Heart left ventricle (tissue), 13 donors: ENCODE measurements at regions not wholly inside any gene's neighbourhood (a gene's known extent, or its start where the extent isn't known, plus 50 kb on each side); places are given as distances from the start of the nearest gene placed in this dataset.

Source experiments
- POLR2A ChIP-seq, 2 donors: fragments of 450-650 bp; IDR thresholded peaks; one replicate each; pipeline ENCODE4 v1.6.1; 2017; ENCODE audit warnings: antibody characterized with exemption in 2 of 2, mild to moderate bottlenecking in 2 of 2, moderate library complexity in 2 of 2
- TF ChIP-seq, protein P1 (sequence below), 12 donors: fragments of 200-600 bp; sonication (generic) in 4 of 12; IDR thresholded peaks; one replicate each; pipeline versions ENCODE4 v1.5.0 to v1.8.0; 2018 to 2022; ENCODE audit warnings: antibody characterized with exemption in 12 of 12, mild to moderate bottlenecking in 5 of 12
- donor health status: ischemic (EF 13 %, LVEDD 7.1; RV severe dilation, severe dysfunction).
- donor health status: DM: no; HTN: yes; CAD: no.
- donor health status: DM: no; HTN: no; CAD: no.
- donor health status: ischemic (EF 25% LVEDD 6.9; RV normal size, moderate dysfunction).
- donor health status: ischemic (EF 25% LVEDD 5.7; RV mildly dilated, moderate dysfunction).
- donor health status: ischemic (EF 35%, LVEDD 5.7; RV mildly dilated, moderate dysfunction).
- donor health status: nonischemic (EF 11% LVEDD 7.7; RV severe dilation, severe dysfunction).
- donor health status: DM: yes; HTN: yes; CAD: no.
- donor health status: PGD.
- donor health status: ischemic (EF 29% LVEDD 5.4; RV normal size, mild dysfunction).
- donor health status: nonischemic (EF 23%, LVEDD 6.1; RV moderate dilation, normal function).

DNA sequence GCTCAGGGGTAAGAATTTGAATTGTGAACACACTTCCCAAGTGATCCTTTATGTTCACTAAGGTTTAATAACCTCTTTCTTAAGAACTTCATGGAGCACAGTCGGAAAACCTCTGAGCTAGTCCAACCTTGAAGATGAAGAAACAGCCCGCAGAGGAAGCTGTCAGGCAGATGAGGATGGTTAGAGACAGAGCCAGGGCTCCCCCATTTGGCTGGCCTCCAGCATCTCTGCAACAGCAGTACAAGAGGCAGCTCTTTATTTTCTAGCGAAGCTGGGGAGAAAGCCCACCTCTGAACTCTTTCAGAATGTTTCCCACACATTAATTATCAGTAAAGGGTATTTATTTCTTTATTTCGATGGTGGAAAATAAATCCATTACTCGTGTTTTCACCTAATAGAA, 350.8 kb downstream of the DMRT2 start:
- TF ChIP-seq, protein P1, sequence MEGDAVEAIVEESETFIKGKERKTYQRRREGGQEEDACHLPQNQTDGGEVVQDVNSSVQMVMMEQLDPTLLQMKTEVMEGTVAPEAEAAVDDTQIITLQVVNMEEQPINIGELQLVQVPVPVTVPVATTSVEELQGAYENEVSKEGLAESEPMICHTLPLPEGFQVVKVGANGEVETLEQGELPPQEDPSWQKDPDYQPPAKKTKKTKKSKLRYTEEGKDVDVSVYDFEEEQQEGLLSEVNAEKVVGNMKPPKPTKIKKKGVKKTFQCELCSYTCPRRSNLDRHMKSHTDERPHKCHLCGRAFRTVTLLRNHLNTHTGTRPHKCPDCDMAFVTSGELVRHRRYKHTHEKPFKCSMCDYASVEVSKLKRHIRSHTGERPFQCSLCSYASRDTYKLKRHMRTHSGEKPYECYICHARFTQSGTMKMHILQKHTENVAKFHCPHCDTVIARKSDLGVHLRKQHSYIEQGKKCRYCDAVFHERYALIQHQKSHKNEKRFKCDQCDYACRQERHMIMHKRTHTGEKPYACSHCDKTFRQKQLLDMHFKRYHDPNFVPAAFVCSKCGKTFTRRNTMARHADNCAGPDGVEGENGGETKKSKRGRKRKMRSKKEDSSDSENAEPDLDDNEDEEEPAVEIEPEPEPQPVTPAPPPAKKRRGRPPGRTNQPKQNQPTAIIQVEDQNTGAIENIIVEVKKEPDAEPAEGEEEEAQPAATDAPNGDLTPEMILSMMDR (IDR thresholded peaks at IDR 0.05) = no peak
- no peak for TF ChIP-seq POLR2A (IDR thresholded peaks at IDR 0.05)
